GM12875 (cell line): ENCODE measurements at regions not wholly inside any gene's neighbourhood (a gene's known extent, or its start where the extent isn't known, plus 50 kb on each side); places are given as distances from the start of the nearest gene placed in this dataset.
"Not testable (repeated sequence)": the region's sequence is repeated elsewhere in the genome, so short reads cannot be mapped to it uniquely, and the experiment has no call there.

Experiments used
- H3K4me3 ChIP-seq: one replicate; pipeline ENCODE4 v1.5.1; 2011; ENCODE audit warnings: low read depth, low read length, control low read depth
- TF ChIP-seq, protein P1 (sequence below): IDR thresholded peaks from 2 replicates; pipeline ENCODE4 v1.5.1; 2011; ENCODE audit warnings: low read depth, mild to moderate bottlenecking, control low read depth, inconsistent platforms, low read length, moderate library complexity, borderline replicate concordance; ENCODE audit not compliant: insufficient read depth

DNA sequence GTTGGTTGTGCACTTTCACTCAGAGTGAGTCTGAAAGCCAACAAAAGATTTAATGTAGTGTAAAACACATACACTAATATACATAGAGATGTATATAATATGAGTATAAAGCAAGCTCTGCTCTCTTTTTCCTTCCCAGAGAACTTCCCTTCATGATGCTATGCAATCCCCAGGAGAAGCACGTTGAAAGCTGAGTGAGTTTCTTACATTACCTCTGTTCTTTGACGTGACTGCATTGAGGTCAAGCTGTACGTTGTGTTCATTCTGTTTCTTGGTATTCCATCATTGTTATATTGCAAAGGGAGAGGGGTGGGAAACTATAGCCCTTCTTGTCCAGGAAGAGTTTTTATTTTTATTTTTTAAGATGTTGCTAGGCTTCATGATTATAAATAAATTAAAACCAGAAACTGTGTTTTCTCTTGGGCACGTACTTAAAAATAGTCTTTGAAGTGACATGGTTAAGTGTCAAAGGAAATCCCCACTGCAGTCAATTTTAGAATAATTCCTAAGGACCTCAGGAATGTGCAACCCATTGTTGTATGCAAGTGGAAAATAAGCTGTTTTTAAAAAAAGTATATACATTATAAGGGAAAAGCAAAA lies 651.0 kb downstream of the CD109 start:
- no peak overlapping the region for H3K4me3 ChIP-seq
- TF ChIP-seq, protein P1, sequence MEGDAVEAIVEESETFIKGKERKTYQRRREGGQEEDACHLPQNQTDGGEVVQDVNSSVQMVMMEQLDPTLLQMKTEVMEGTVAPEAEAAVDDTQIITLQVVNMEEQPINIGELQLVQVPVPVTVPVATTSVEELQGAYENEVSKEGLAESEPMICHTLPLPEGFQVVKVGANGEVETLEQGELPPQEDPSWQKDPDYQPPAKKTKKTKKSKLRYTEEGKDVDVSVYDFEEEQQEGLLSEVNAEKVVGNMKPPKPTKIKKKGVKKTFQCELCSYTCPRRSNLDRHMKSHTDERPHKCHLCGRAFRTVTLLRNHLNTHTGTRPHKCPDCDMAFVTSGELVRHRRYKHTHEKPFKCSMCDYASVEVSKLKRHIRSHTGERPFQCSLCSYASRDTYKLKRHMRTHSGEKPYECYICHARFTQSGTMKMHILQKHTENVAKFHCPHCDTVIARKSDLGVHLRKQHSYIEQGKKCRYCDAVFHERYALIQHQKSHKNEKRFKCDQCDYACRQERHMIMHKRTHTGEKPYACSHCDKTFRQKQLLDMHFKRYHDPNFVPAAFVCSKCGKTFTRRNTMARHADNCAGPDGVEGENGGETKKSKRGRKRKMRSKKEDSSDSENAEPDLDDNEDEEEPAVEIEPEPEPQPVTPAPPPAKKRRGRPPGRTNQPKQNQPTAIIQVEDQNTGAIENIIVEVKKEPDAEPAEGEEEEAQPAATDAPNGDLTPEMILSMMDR, result no peak

DNA sequence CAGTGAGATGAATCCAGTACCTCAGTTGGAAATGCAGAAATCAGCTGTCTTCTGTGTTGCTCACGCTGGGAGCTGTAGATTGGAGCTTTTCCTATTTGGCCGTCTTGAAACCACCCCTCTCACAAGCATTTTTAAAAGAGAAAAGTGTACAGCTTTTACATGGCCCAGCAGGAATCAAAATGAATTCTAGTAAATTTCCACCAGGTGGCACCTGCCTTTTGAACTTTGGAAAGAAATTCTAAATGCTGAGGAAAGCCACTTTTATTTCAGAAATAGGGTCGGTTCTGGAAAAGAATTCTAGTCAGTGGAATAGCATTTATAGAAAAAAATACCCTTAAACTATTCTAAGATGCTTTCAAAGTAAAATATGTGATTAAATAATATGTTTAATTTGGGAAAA lies 647.8 kb downstream of the CD109 start:
- H3K4me3 ChIP-seq, result no peak overlapping the region
- TF ChIP-seq, protein P1, result no peak

DNA sequence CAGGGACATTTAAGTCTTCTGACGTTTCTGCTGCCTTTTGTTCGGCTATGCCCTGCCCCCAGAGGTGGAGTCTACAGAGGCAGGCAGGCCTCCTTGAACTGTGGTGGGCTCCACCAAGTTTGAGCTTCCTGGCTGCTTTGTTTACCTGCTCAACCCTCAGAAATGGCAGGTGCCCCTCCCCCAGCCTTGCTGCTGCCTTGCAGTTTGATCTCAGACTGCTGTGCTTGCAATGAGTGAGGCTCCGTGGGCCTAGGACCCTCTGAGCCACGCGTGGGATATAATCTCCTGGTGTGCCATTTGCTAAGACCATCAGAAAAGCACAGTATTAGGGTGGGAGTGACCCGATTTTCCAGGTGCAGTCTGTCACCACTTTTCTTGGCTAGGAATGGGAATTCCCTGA lies 647.3 kb downstream of the CD109 start:
- H3K4me3 ChIP-seq, result not testable (repeated sequence)

DNA sequence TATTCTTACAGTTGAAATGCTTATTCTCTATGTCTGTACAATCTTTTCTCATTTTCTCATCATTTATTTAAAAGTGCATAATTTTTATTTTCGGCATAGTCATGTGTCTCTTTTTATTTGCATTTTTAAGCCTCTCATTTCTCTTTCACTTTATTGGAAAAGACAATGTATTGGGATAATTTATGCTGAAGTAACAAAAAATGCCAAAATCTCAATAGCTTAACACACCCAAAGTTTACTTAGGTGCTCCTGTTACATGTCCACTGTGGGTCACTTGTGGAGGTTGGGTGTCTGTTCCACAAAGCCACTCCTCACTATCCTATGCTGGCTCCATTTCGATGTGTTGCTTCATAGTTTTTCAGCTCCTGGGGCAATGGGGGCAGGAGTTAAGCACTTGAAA lies 638.7 kb downstream of the CD109 start:
- TF ChIP-seq, protein P1, result no peak
- H3K4me3 ChIP-seq, result no peak overlapping the region

DNA sequence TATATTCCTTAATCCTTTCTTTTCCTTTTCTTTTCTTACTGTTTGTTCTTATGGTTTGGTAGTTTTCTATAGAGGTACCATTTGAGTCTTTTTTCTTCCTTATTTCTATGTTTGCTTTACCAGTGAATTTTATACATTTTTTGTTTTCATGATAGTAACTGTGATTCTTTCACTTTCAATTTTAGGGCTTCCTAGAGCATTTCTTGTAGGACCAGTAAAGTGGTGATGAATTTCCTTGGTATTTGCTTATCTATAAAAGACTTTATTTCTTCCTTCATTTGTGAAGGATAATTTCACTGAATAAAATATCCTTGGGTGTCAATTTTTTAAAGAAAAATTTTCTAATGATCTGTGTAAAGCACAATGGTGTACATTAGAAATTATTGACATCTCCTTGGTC lies 637.4 kb downstream of the CD109 start:
- no peak overlapping the region for H3K4me3 ChIP-seq
- TF ChIP-seq, protein P1, result no peak

DNA sequence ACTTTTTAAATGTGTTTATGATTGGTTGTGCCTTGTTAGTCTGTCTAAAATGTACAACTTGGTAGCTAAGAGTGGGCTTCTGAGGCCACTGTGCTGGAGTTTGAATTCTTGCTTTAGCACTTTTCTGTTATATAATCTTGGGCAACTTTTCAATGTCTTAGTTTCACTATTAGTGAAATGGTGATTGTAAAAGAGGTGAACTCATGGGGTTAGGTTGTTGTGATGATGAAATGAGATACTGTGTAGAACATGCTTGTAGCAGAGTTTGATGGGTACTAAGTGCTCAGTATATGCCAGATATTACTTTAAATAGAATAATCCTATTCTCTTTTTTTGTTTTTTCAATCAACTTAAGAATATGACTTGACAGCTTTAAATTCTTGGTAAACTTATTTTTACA lies 624.7 kb downstream of the CD109 start:
- TF ChIP-seq, protein P1, result no peak
- H3K4me3 ChIP-seq, result no peak overlapping the region

DNA sequence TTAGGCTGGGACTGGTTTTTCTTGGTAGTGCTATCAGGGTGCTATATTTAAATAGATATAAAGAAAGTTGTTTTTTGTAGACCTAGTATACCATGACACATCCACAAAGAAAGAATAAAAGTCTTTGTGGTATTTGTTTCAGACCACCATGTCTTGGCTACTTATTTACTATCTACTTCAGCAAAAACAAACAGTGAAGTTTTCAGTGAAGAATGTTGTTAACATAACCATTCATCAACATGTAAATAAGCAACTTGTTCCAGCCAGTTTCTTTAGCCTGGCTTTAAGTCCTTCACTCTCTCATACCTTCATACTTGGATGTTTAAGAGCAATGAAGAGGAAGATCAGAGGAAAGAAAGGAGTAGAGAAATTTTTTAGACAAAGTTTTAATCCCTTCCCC lies 624.1 kb downstream of the CD109 start:
- TF ChIP-seq, protein P1, result no peak

DNA sequence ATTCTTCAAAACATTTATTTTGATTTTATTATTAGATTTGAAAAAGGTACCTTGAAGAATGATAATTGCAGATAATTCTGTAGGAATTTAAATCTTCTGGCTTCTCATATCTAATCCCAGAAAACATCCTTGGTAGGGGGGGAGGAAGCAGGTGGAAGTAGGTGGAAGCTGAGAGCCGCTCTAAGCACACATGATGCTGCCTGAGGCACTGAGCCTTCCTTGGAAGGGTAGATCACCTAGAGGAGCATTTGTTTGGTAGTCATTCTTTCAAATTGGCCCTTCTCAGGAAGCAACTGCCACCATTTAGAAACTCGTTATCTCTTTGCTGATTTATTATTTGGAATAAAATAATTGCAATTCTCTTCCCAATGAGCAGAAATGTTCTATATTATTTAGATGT lies 623.3 kb downstream of the CD109 start:
- no peak overlapping the region for H3K4me3 ChIP-seq
- TF ChIP-seq, protein P1, result no peak

More for the DNA sequence above, 624.1 kb downstream of the CD109 start:
- H3K4me3 ChIP-seq, result no peak overlapping the region
